Activated CD4-positive, alpha-beta T cell treated with anti-CD3 and anti-CD28 coated beads for 36 hours (primary cell): ENCODE measurements at regions not wholly inside any gene's neighbourhood (a gene's known extent, or its start where the extent isn't known, plus 50 kb on each side); places are given as distances from the start of the nearest gene placed in this dataset.
"Not testable (repeated sequence)": the region's sequence is repeated elsewhere in the genome, so short reads cannot be mapped to it uniquely, and the experiment has no call there.

ENCODE experiments used
- ATAC-seq: fragments of 200-7000 bp; cut with Tn5 transposase; one replicate; pipeline ENCODE4 v1.10.0; 2021; ENCODE audit warnings: mild to moderate bottlenecking, moderate library complexity
- CTCF ChIA-PET: fragments of 350-600 bp; sonication (Branson Sonifier 250); formaldehyde crosslinking; loops from one replicate; lab custom pipeline; 2021; ENCODE audit warnings: antibody characterized with exemption; lab: Charles Lee
- POLR2A ChIA-PET: fragments of 350-600 bp; sonication (Branson Sonifier 250); formaldehyde crosslinking; loops from one replicate; lab custom pipeline; 2021; ENCODE audit warnings: antibody characterized with exemption, inconsistent platforms; lab: Charles Lee
- DNase-seq: peaks from one replicate; pipeline ENCODE4 v3.0.0-alpha.2; 2020
- H3K27ac Mint-ChIP-seq: one replicate; pipeline ENCODE4 v1.8.0; 2021; ENCODE audit warnings: mixed read lengths
- H3K27me3 Mint-ChIP-seq: one replicate; pipeline ENCODE4 v1.8.0; 2021; ENCODE audit warnings: mixed read lengths
- H3K36me3 Mint-ChIP-seq: one replicate; pipeline ENCODE4 v1.8.0; 2021; ENCODE audit warnings: low read depth, mixed read lengths
- H3K4me1 Mint-ChIP-seq: one replicate; pipeline ENCODE4 v1.8.0; 2021; ENCODE audit warnings: mixed read lengths
- H3K4me3 Mint-ChIP-seq: one replicate; pipeline ENCODE4 v1.8.0; 2021; ENCODE audit warnings: mild to moderate bottlenecking, moderate library complexity, mixed read lengths
- H3K9me3 Mint-ChIP-seq: one replicate; pipeline ENCODE4 v1.8.0; 2021; ENCODE audit warnings: low read depth, mixed read lengths
- intact Hi-C, 2 experiments: fragments of 100-400 bp; cut with DNase I in 1 of 2; cut with micrococcal nuclease in 1 of 2; formaldehyde crosslinking; loops; one replicate each; pipeline versions ENCODE4 v1.14.2 to v1.15.1; 2022 to 2024; cut with DNase I, micrococcal nuclease

- Mint-ChIP-seq H3K4me3 (no peak overlapping the region), H3K27ac (no peak overlapping the region), H3K27me3 (peaks cover 17% of the 10 kb centered on the region), H3K36me3 (no peaks in the 10 kb centered on the region), H3K9me3 (no peaks in the 10 kb centered on the region), H3K4me1 (no peaks in the 10 kb centered on the region)
- CTCF ChIA-PET, result no interaction called here
- intact Hi-C loops, result no loop called here
- POLR2A ChIA-PET, result no interaction called here
- DNase-seq (no peak), ATAC-seq (no peak)
Measured at GRCh38 chr11:93902921-93903320, 52.5 kb upstream of the VSTM5 start.

DNA sequence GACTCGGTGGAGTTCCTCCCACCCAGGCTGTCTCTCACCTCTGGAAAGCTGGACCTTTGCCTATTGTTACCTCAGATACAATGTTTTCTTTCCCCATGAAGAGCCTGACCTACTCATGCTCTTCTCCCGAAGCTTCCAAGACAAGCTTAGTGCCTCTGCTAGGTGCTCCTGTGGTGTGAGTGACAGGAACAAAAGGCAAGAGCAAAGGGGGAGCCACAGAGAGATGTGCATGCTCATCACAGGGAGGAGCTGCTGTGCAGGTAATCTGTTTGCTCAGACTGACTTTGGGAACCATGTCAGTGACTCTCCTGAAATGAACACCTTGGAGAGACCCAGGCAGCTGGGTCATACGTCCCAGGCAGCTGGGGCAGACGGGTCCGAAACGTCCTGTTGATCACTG, 53.6 kb upstream of the VSTM5 start:
- ChIA-PET POLR2A (no interaction called here), CTCF (interaction anchor here (1.1 kb wide), 1 partner anchor 9 kb away, joined by 4 read pairs; no protein-coding TSS in a partner anchor)
- ATAC-seq, result no peak
- H3K9me3 Mint-ChIP-seq, result no peaks in the 10 kb centered on the region
- H3K4me3 Mint-ChIP-seq, result no peak overlapping the region
- H3K27ac Mint-ChIP-seq, result no peak overlapping the region
- H3K4me1 Mint-ChIP-seq, result no peaks in the 10 kb centered on the region
- no peaks in the 10 kb centered on the region for H3K36me3 Mint-ChIP-seq
- intact Hi-C loops, result no loop called here
- DNase-seq, result no peak
- peaks cover 10% of the 10 kb centered on the region for H3K27me3 Mint-ChIP-seq

GRCh38 chr11:93904716-93905115, 54.3 kb upstream of the VSTM5 start:
- CTCF ChIA-PET, result interaction anchor here (2.2 kb wide), 1 partner anchor 9 kb away, joined by 10 read pairs; no protein-coding TSS in a partner anchor
- POLR2A ChIA-PET, result no interaction called here

GRCh38 chr11:93905384-93905783, 55.0 kb upstream of the VSTM5 start:
- Mint-ChIP-seq H3K27me3 (peaks cover 6% of the 10 kb centered on the region), H3K4me1 (no peaks in the 10 kb centered on the region), H3K36me3 (no peaks in the 10 kb centered on the region), H3K4me3 (no peak overlapping the region), H3K27ac (no peak overlapping the region), H3K9me3 (no peaks in the 10 kb centered on the region)
- POLR2A ChIA-PET, result no interaction called here
- ATAC-seq (no peak), DNase-seq (no peak)
- CTCF ChIA-PET, result interaction anchor here (2.2 kb wide), 1 partner anchor 10 kb away, joined by 10 read pairs; no protein-coding TSS in a partner anchor
- intact Hi-C loops, result no loop called here

More at GRCh38 chr11:93904716-93905115, 54.3 kb upstream of the VSTM5 start:
- ATAC-seq (no peak), DNase-seq (no peak)
- intact Hi-C loops, result no loop called here
- Mint-ChIP-seq H3K9me3 (no peaks in the 10 kb centered on the region), H3K4me3 (no peak overlapping the region), H3K27ac (no peak overlapping the region), H3K27me3 (peaks cover 10% of the 10 kb centered on the region), H3K4me1 (no peaks in the 10 kb centered on the region), H3K36me3 (no peaks in the 10 kb centered on the region)

DNA sequence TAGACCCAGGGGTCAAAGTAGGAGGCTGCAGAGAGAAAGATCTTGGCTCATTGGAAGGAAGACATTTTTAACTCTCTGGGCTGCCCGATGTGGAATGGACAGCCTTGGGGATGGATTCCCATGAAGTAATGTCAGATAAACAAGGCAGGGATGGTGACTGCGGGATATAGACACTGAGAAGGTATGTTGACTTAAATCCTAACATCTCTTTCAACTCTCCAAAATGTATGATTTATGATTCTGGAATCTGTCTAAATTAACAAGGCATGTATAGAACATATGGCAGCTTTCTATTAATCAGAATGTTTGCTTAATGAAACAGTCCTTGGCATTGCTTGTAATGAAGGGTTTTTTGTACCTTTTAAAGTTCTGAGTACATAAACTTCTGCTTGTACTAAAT, 56.1 kb upstream of the VSTM5 start:
- no peak for DNase-seq
- Mint-ChIP-seq H3K27ac (no peak overlapping the region), H3K27me3 (peaks cover 4% of the 10 kb centered on the region), H3K9me3 (no peaks in the 10 kb centered on the region), H3K4me3 (no peak overlapping the region), H3K4me1 (no peaks in the 10 kb centered on the region), H3K36me3 (no peaks in the 10 kb centered on the region)
- intact Hi-C loops, result no loop called here
- POLR2A ChIA-PET, result no interaction called here
- CTCF ChIA-PET, result interaction anchor here (0.5 to 2.2 kb wide), 2 partner anchors 11 to 80 kb away, joined by 3 to 10 read pairs; no protein-coding TSS in a partner anchor
- ATAC-seq, result no peak

DNA sequence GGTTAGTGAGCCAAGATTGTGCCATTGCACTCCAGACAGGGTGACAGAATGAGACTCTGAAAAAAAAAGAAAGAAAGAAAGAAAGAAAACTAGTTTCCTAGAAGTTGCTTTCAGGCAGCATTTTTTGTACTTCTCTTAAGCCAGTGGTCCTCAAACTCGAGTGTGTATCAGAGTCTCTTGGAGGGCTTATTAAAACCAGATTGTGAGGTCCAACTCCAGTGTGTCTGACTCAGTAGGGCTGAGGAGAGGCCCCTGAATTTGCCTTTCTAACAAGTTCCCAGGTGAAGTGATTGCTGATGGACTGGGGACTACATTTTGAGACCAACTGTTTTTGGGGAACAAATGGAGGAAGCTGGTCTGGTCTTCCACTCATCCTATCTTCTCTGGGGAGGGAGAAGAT, 57.5 kb upstream of the VSTM5 start:
- ChIA-PET POLR2A (no interaction called here), CTCF (no interaction called here)
- DNase-seq (no peak), ATAC-seq (no peak)
- Mint-ChIP-seq H3K27ac (no peak overlapping the region), H3K4me1 (no peaks in the 10 kb centered on the region), H3K27me3 (peaks cover 1% of the 10 kb centered on the region), H3K9me3 (no peaks in the 10 kb centered on the region), H3K36me3 (no peaks in the 10 kb centered on the region), H3K4me3 (no peak overlapping the region)
- intact Hi-C loops, result no loop called here

DNA sequence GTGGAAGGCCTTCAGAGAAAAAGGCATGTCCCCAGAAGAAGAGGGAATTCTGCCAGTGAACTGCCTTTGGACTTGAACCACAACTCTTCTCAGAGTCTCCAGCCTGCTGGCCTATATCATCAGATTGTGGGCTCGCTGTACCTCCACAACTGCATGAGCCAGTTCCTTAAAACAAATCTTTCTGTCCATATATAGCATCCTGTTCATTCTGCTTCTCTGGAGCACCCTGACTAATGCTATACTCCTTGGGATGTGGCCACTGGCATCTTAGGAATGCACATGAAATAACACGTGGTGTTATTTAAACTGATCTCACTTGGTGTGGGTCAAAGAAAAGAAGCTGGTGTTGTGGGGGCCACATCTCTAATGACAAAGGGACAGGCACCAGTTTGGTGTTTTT, 58.3 kb upstream of the VSTM5 start:
- Mint-ChIP-seq H3K27ac (no peak overlapping the region), H3K4me1 (no peaks in the 10 kb centered on the region), H3K4me3 (no peak overlapping the region), H3K36me3 (no peaks in the 10 kb centered on the region), H3K9me3 (no peaks in the 10 kb centered on the region), H3K27me3 (no peaks in the 10 kb centered on the region)
- intact Hi-C loops, result no loop called here
- ChIA-PET POLR2A (no interaction called here), CTCF (no interaction called here)
- DNase-seq (no peak), ATAC-seq (no peak)

DNA sequence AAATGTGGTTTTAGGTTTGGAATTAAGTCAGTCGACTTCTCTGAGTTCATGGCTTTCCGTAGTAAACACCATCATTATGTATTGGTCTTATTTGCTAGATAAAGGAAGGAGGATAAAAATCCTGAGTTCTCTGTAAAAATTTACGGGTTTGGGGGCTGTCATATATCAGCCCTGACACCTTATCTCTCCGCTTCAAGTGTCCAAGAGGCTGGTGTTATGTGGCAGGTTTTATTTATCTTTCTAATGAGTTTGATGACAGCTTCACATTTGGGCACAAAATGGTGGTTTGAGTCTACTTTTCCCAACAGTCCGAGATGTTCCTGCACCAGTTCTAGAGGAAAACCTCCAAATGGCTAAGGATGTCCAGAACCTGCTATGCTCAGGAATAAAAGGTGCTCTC, 67.3 kb upstream of the VSTM5 start:
- no peak overlapping the region for H3K27ac Mint-ChIP-seq
- H3K9me3 Mint-ChIP-seq, result no peaks in the 10 kb centered on the region
- ChIA-PET POLR2A (no interaction called here), CTCF (no interaction called here)
- H3K36me3 Mint-ChIP-seq, result no peaks in the 10 kb centered on the region
- ATAC-seq (no peak), DNase-seq (no peak)
- intact Hi-C loops, result no loop called here
- H3K4me3 Mint-ChIP-seq, result no peak overlapping the region
- no peaks in the 10 kb centered on the region for H3K4me1 Mint-ChIP-seq
- peaks cover 34% of the 10 kb centered on the region for H3K27me3 Mint-ChIP-seq

- DNase-seq (peak; percentile 49), ATAC-seq (peak; percentile 53)
- peaks cover 38% of the 10 kb centered on the region for H3K27me3 Mint-ChIP-seq
- H3K4me3 Mint-ChIP-seq, result no peak overlapping the region
- no peaks in the 10 kb centered on the region for H3K4me1 Mint-ChIP-seq
- CTCF ChIA-PET, result interaction anchor here (1.6 to 3.0 kb wide), 2 partner anchors 9 to 583 kb away, joined by 8 to 9 read pairs; no protein-coding TSS in a partner anchor
- no peaks in the 10 kb centered on the region for H3K36me3 Mint-ChIP-seq
- H3K9me3 Mint-ChIP-seq, result peaks cover 3% of the 10 kb centered on the region
- intact Hi-C loops, result loop anchor here (1.0 to 10.0 kb wide), 3 partner anchors 495 to 583 kb away; no protein-coding TSS in a partner anchor
- H3K27ac Mint-ChIP-seq, result no peak overlapping the region
- POLR2A ChIA-PET, result no interaction called here
Measured at GRCh38 chr11:93921695-93922468, 71.5 kb upstream of the VSTM5 start.

DNA sequence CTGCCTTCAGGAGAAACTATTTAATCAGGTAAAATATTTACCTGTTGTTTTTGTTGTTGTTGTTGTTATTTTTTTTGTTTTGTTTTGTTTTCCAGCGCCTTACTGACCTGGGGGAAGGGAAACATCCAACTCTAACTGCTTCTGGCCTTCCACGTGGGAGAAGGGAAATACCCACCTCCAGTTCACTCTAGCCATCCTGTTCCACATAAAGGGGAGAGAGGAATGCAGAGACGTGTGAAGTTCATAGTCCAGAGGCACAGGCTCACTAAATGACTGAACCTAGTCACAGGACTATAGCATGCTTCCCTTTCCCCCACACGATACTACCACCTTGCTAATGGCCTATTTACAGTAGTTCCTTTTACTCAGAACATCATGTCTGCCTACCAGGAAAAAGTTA, 72.4 kb upstream of the VSTM5 start:
- no peaks in the 10 kb centered on the region for H3K36me3 Mint-ChIP-seq
- intact Hi-C loops, result loop anchor here (5.0 to 10.0 kb wide), 2 partner anchors 494 to 582 kb away; no protein-coding TSS in a partner anchor
- H3K9me3 Mint-ChIP-seq, result peaks cover 3% of the 10 kb centered on the region
- CTCF ChIA-PET, result interaction anchor here (3.0 kb wide), 1 partner anchor 8 kb away, joined by 9 read pairs; no protein-coding TSS in a partner anchor
- no peak overlapping the region for H3K27ac Mint-ChIP-seq
- ATAC-seq, result no peak
- POLR2A ChIA-PET, result no interaction called here
- H3K27me3 Mint-ChIP-seq, result peaks cover 34% of the 10 kb centered on the region
- no peak overlapping the region for H3K4me3 Mint-ChIP-seq
- no peak for DNase-seq
- H3K4me1 Mint-ChIP-seq, result no peaks in the 10 kb centered on the region

DNA sequence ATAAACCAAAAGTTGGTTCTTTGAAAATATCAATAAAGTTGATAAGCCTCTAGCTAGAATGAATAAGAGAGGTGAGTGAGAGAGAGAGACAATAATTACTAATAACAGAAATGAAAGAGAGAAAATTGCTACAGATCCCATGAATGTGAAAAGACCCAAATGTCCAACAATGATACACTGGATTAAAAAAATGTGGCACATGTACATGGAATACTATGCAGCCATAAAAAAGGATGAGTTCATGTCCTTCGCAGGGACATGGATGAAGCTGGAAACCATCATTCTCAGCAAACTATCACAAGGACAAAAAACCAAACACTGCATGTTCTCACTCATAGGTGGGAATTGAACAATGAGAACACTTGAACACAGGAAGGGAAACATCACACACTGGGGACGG, 75.7 kb upstream of the VSTM5 start:
- H3K27ac Mint-ChIP-seq, H3K4me3 Mint-ChIP-seq, ATAC-seq, H3K9me3 Mint-ChIP-seq, DNase-seq, POLR2A ChIA-PET, H3K36me3 Mint-ChIP-seq, H3K4me1 Mint-ChIP-seq: not testable (repeated sequence)
- H3K27me3 Mint-ChIP-seq, result peaks cover 24% of the 10 kb centered on the region
- CTCF ChIA-PET, result interaction anchor here (0.9 to 1.0 kb wide), 2 partner anchors 11 to 31 kb away, joined by 3 read pairs; no protein-coding TSS in a partner anchor
- intact Hi-C loops, result loop anchor here in 1 of 2 experiments (10.0 kb wide), 1 partner anchor 579 kb away; no protein-coding TSS in a partner anchor

- intact Hi-C loops, result loop anchor here in 1 of 2 experiments (10.0 kb wide), 1 partner anchor 575 kb away; no protein-coding TSS in a partner anchor
- H3K4me3 Mint-ChIP-seq, result no peak overlapping the region
- ATAC-seq, result no peak
- peaks cover 16% of the 10 kb centered on the region for H3K27me3 Mint-ChIP-seq
- H3K4me1 Mint-ChIP-seq, result no peaks in the 10 kb centered on the region
- ChIA-PET POLR2A (no interaction called here), CTCF (no interaction called here)
- no peaks in the 10 kb centered on the region for H3K36me3 Mint-ChIP-seq
- H3K27ac Mint-ChIP-seq, result no peak overlapping the region
- H3K9me3 Mint-ChIP-seq, result peaks cover 3% of the 10 kb centered on the region
- DNase-seq, result no peak
Measured at GRCh38 chr11:93929407-93929806, 79.0 kb upstream of the VSTM5 start.
